Parathyroid adenoma (tissue), 2 donors: ENCODE measurements at regions not wholly inside any gene's neighbourhood (a gene's known extent, or its start where the extent isn't known, plus 50 kb on each side); places are given as distances from the start of the nearest gene placed in this dataset.

Experiments
- H2AFZ ChIP-seq: fragments of 300-600 bp; sonication (generic); one replicate; pipeline ENCODE4 v1.7.0; 2017; ENCODE audit warnings: antibody characterized with exemption, mild to moderate bottlenecking
- H3K27ac ChIP-seq: fragments of 300-600 bp; sonication (generic); one replicate; pipeline ENCODE4 v1.7.0; 2017
- H3K27me3 ChIP-seq: fragments of 300-600 bp; sonication (generic); one replicate; pipeline ENCODE4 v1.7.0; 2017; ENCODE audit warnings: low read length; ENCODE audit not compliant: control insufficient read depth, insufficient read depth
- H3K36me3 ChIP-seq: fragments of 300-600 bp; sonication (generic); one replicate; pipeline ENCODE4 v1.7.0; 2017; ENCODE audit warnings: low read length; ENCODE audit not compliant: control insufficient read depth, insufficient read depth
- H3K4me1 ChIP-seq: fragments of 300-600 bp; sonication (generic); one replicate; pipeline ENCODE4 v1.7.0; 2017; ENCODE audit warnings: control low read depth
- H3K4me2 ChIP-seq: fragments of 300-600 bp; sonication (generic); one replicate; pipeline ENCODE4 v1.7.0; 2017; ENCODE audit warnings: low read length
- H3K4me3 ChIP-seq: fragments of 300-600 bp; sonication (generic); one replicate; pipeline ENCODE4 v1.7.0; 2017; ENCODE audit warnings: low read depth, low read length
- H3K79me2 ChIP-seq: fragments of 300-600 bp; sonication (generic); one replicate; pipeline ENCODE4 v1.7.0; 2017; ENCODE audit warnings: control low read depth
- H3K9ac ChIP-seq: fragments of 300-600 bp; sonication (generic); one replicate; pipeline ENCODE4 v1.7.0; 2017; ENCODE audit warnings: mild to moderate bottlenecking
- H3K9me3 ChIP-seq: fragments of 300-600 bp; sonication (generic); one replicate; pipeline ENCODE4 v1.7.0; 2017; ENCODE audit warnings: low read length; ENCODE audit not compliant: control insufficient read depth
- CTCF ChIP-seq: fragments of 300-600 bp; sonication (generic); IDR thresholded peaks from one replicate; pipeline ENCODE4 v1.7.0; 2017; ENCODE audit warnings: antibody characterized with exemption, mild to moderate bottlenecking
- donor health status: primary hyperparathyroidism.

DNA sequence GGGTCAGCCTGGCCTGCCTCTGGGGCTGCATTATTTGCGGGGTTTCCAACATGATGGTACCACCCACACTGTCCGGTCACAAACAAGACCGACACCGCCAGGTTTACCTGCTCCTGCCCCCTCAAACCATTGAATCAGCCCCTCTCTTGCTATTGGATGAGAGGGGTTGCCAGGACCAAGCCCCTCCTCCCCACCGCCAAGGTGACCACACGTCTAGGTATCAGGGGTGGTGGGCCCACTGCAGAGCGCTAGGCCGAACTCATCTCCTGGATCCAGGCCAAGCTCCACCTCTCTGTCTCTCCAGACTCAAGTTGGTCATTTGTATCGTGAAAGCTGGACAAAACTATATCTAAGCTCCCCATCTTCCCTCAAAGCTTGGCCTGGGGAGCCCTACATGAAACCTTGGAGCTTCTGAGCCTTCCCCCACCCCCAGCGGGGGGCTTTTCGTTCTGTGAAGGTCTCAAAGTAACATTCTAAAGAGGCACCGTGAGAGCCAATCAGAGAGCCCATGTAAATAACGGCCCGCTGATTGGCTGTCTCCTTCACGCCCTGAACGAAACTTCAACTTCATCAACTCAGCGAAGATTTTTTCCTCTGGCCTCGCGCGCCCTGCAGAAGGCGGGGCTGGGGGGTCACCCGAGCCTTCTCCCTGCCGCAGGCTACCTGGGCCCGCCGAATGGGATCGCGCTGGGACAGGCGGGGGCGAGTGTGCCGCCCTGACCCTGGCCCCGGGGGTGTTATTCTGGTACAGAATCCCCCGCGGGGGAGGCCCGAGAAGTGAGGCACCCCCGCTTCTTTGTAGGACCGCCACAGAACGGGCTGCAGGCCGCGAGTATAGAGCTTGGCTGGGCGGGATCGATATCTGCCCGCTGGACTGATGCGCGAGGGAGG, 49.6 kb upstream of the PSD2 start:
- no peak overlapping the region for H3K9ac ChIP-seq
- H3K27me3 ChIP-seq: no peaks in the 10 kb centered on the region
- no peak overlapping the region for H3K27ac ChIP-seq

More for the DNA sequence above, 49.6 kb upstream of the PSD2 start:
- Histone ChIP-seq H3K36me3 (no peaks in the 10 kb centered on the region), H3K4me3 (peak overlapping the region; percentile 52), H3K4me1 (peaks cover 15% of the 10 kb centered on the region), H3K79me2 (no peaks in the 10 kb centered on the region), H3K4me2 (peak overlapping the region; percentile 80), H3K9me3 (no peaks in the 10 kb centered on the region), H2AFZ (peak overlapping the region; percentile 73)
- TF ChIP-seq CTCF: no peak
